A673 (cell line): ENCODE measurements at regions not wholly inside any gene's neighbourhood (a gene's known extent, or its start where the extent isn't known, plus 50 kb on each side); places are given as distances from the start of the nearest gene placed in this dataset.

Source experiments
- BruUV-seq: library from RNA; stranded (reverse); fragments of 400-500 nt; replicated peaks from 2 replicates; lab custom pipeline; 2021; lab: Mats Ljungman, UMichigan
- CTCF ChIA-PET: fragments of 300-600 bp; sonication (Branson Sonifier 250); formaldehyde crosslinking; loops from one replicate; lab custom pipeline; 2022; ENCODE audit warnings: antibody characterized with exemption; lab: Charles Lee
- POLR2A ChIA-PET: fragments of 300-600 bp; sonication (Branson Sonifier 250); formaldehyde crosslinking; loops from one replicate; lab custom pipeline; 2022; ENCODE audit warnings: antibody characterized with exemption; ENCODE audit not compliant: low non-redundant PET; lab: Charles Lee
- DNase-seq: peaks from one replicate; pipeline ENCODE4 v3.0.0-alpha.2; 2015; ENCODE audit warnings: low spot score
- H3K27ac ChIP-seq: fragments of 200-600 bp; sonication (generic); 2 replicates; pipeline ENCODE4 v1.5.1; 2016; ENCODE audit warnings: mixed run types, low read depth, mild to moderate bottlenecking, mixed read lengths, antibody characterized with exemption, low read length; ENCODE audit not compliant: poor library complexity, severe bottlenecking
- H3K27me3 ChIP-seq: fragments of 200-600 bp; sonication (generic); replicated peaks from 2 replicates; pipeline ENCODE4 v1.6.1; 2017; ENCODE audit warnings: mixed run types, low read depth, mild to moderate bottlenecking, mixed read lengths, antibody characterized with exemption, low read length; ENCODE audit not compliant: insufficient read depth, poor library complexity
- H3K36me3 ChIP-seq: fragments of 200-600 bp; sonication (generic); 2 replicates; pipeline ENCODE4 v1.6.1; 2016; ENCODE audit warnings: mixed run types, mild to moderate bottlenecking, mixed read lengths, antibody characterized with exemption, low read length; ENCODE audit not compliant: insufficient read depth, poor library complexity, severe bottlenecking
- H3K4me1 ChIP-seq: fragments of 200-600 bp; sonication (generic); 2 replicates; pipeline ENCODE4 v1.6.1; 2017; ENCODE audit warnings: mixed run types, mild to moderate bottlenecking, mixed read lengths, antibody characterized with exemption, low read length; ENCODE audit not compliant: insufficient read depth, poor library complexity, severe bottlenecking
- H3K4me3 ChIP-seq: fragments of 200-600 bp; sonication (generic); 2 replicates; pipeline ENCODE4 v1.5.1; 2016; ENCODE audit warnings: low read depth, mixed run types, mild to moderate bottlenecking, mixed read lengths, low read length; ENCODE audit not compliant: poor library complexity, severe bottlenecking
- H3K9me3 ChIP-seq: fragments of 200-600 bp; sonication (generic); 2 replicates; pipeline ENCODE4 v1.6.1; 2016; ENCODE audit warnings: mixed run types, low read depth, mild to moderate bottlenecking, mixed read lengths, antibody characterized with exemption, low read length; ENCODE audit not compliant: poor library complexity, severe bottlenecking
- EZH2 ChIP-seq: fragments of 200-600 bp; sonication (generic); IDR thresholded peaks from 2 replicates; pipeline ENCODE4 v1.6.1; 2017; ENCODE audit warnings: borderline replicate concordance, low read depth, mild to moderate bottlenecking, mixed read lengths, antibody characterized with exemption, low read length; ENCODE audit not compliant: poor library complexity, severe bottlenecking
- intact Hi-C: fragments of 100-400 bp; cut with micrococcal nuclease; formaldehyde crosslinking; loops from one replicate; pipeline ENCODE4 v1.10.0; 2022; ENCODE audit not compliant: unreplicated experiment
- TF ChIP-seq, protein P1 (sequence below): fragments of 300-800, 200-600 bp; sonication (generic); conservative IDR thresholded peaks from 2 replicates; pipeline ENCODE4 v1.5.1; 2017; ENCODE audit warnings: low read depth, mild to moderate bottlenecking, antibody characterized with exemption, low read length, moderate library complexity, mixed read lengths

- no peak overlapping the region for H3K27ac ChIP-seq
- BruUV-seq: no TSS peak
- ChIA-PET CTCF (interaction anchor here (0.6 to 0.7 kb wide), 3 partner anchors 11 to 1364 kb away, joined by 3 to 4 read pairs (median 4); no protein-coding TSS in a partner anchor), POLR2A (no interaction called here)
- no peaks in the 10 kb centered on the region for H3K9me3 ChIP-seq
- H3K36me3 ChIP-seq: no peaks in the 10 kb centered on the region
- no peak overlapping the region for H3K4me3 ChIP-seq
- no peak for TF ChIP-seq EZH2
- TF ChIP-seq, protein P1, sequence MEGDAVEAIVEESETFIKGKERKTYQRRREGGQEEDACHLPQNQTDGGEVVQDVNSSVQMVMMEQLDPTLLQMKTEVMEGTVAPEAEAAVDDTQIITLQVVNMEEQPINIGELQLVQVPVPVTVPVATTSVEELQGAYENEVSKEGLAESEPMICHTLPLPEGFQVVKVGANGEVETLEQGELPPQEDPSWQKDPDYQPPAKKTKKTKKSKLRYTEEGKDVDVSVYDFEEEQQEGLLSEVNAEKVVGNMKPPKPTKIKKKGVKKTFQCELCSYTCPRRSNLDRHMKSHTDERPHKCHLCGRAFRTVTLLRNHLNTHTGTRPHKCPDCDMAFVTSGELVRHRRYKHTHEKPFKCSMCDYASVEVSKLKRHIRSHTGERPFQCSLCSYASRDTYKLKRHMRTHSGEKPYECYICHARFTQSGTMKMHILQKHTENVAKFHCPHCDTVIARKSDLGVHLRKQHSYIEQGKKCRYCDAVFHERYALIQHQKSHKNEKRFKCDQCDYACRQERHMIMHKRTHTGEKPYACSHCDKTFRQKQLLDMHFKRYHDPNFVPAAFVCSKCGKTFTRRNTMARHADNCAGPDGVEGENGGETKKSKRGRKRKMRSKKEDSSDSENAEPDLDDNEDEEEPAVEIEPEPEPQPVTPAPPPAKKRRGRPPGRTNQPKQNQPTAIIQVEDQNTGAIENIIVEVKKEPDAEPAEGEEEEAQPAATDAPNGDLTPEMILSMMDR: 0 out of 2 replicates have a peak, but pooled peaks have one; percentile 17
- H3K27me3 ChIP-seq: no peaks in the 10 kb centered on the region
- no peak for DNase-seq
- intact Hi-C loops: no loop called here
- no peaks in the 10 kb centered on the region for H3K4me1 ChIP-seq
These were observed 104.1 kb upstream of the FOXP2 start for GRCh38 chr7:114310345-114311110.

DNA sequence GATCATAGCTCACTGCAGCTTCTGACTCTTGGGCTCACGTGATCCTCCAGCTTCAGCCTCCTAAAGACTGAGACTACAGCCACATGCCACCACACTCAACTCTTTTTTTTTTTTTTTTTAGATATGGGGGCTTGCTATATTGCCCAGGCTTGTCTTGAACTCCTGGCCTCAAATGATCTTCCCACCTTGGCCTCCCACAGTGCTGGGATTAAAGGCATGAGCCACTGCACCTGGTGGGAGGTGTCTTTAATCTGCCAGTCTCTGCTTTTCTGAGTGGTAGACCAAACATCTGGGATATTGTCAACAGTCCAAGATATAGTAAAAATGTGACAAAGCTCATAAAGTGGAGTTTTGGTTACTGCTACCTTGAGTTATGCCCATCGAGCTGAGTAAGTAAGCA lies 104.9 kb upstream of the FOXP2 start:
- BruUV-seq: no TSS peak
- Histone ChIP-seq H3K4me1 (no peaks in the 10 kb centered on the region), H3K36me3 (no peaks in the 10 kb centered on the region), H3K27me3 (no peaks in the 10 kb centered on the region), H3K4me3 (no peak overlapping the region), H3K9me3 (no peaks in the 10 kb centered on the region), H3K27ac (no peak overlapping the region)
- intact Hi-C loops: no loop called here
- TF ChIP-seq, protein P1: no peak
- TF ChIP-seq EZH2: no peak
- ChIA-PET POLR2A (no interaction called here), CTCF (interaction anchor here (0.7 kb wide), 1 partner anchor 12 kb away, joined by 4 read pairs; no protein-coding TSS in a partner anchor)
- no peak for DNase-seq

DNA sequence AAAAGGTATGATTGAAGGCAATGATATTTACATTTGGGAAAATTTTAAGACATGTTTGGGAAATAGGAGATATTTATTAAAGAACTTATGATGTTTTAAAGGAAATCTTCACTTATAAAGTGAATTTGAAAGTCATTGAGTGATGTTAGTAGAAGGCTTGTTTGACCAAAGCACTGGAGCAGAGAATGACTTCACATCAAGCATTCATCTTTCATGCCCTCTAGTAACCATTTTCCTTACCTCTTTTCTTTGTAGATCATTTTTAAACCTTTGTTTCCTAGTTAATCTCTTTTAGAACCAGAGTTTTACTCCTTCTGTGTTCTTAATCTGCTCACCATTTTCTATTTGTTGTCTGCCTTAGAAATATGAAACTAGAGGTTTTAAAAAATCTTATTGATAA lies 111.3 kb upstream of the FOXP2 start:
- no peak for DNase-seq
- TF ChIP-seq, protein P1: no peak
- TF ChIP-seq EZH2: no peak
- H3K36me3 ChIP-seq: no peaks in the 10 kb centered on the region
- peaks cover 10% of the 10 kb centered on the region for H3K27me3 ChIP-seq
- CTCF ChIA-PET: no interaction called here
- no TSS peak for BruUV-seq
- POLR2A ChIA-PET: no interaction called here
- no peaks in the 10 kb centered on the region for H3K4me1 ChIP-seq
- no peaks in the 10 kb centered on the region for H3K9me3 ChIP-seq
- H3K4me3 ChIP-seq: no peak overlapping the region
- no peak overlapping the region for H3K27ac ChIP-seq
- intact Hi-C loops: no loop called here
